OCI-LY1 (cell line): ENCODE measurements at regions not wholly inside any gene's neighbourhood (a gene's known extent, or its start where the extent isn't known, plus 50 kb on each side); places are given as distances from the start of the nearest gene placed in this dataset.

Source experiments
- H2AFZ ChIP-seq: fragments of 200-600 bp; sonication (generic), shearing (Covaris generic); 2 replicates; pipeline ENCODE4 v1.6.0; 2014; ENCODE audit warnings: antibody characterized with exemption, mild to moderate bottlenecking, low read length
- H3F3A ChIP-seq: fragments of 200-600 bp; sonication (generic), shearing (Covaris generic); 2 replicates; pipeline ENCODE4 v1.6.0; 2014; ENCODE audit warnings: mild to moderate bottlenecking, antibody characterized with exemption, low read length, moderate library complexity; ENCODE audit not compliant: insufficient read depth
- H3K27ac ChIP-seq: fragments of 200-600 bp; sonication (generic); 2 replicates; pipeline ENCODE4 v1.5.1; 2014; ENCODE audit warnings: low read length, mixed run types, mild to moderate bottlenecking, low read depth; ENCODE audit not compliant: poor library complexity, severe bottlenecking
- H3K27me3 ChIP-seq: fragments of 200-600 bp; sonication (generic); 2 replicates; pipeline ENCODE4 v1.6.0; 2014; ENCODE audit warnings: antibody characterized with exemption, mild to moderate bottlenecking, low read length, moderate library complexity; ENCODE audit not compliant: insufficient read depth
- H3K36me3 ChIP-seq: fragments of 200-600 bp; sonication (generic); 2 replicates; pipeline ENCODE4 v1.6.1; 2014; ENCODE audit warnings: mild to moderate bottlenecking, antibody characterized with exemption, low read length, moderate library complexity, mixed read lengths; ENCODE audit not compliant: insufficient read depth
- H3K4me1 ChIP-seq: fragments of 200-600 bp; sonication (generic); 2 replicates; pipeline ENCODE4 v1.5.1; 2014; ENCODE audit warnings: mild to moderate bottlenecking, low read length, moderate library complexity; ENCODE audit not compliant: insufficient read depth, severe bottlenecking
- H3K4me2 ChIP-seq: fragments of 200-600 bp; sonication (generic), shearing (Covaris generic); 2 replicates; pipeline ENCODE4 v1.6.1; 2014; ENCODE audit warnings: low read length
- H3K4me3 ChIP-seq: fragments of 200-600 bp; sonication (generic); 2 replicates; pipeline ENCODE4 v1.5.1; 2014; ENCODE audit warnings: low read length, low read depth, mild to moderate bottlenecking, mixed read lengths; ENCODE audit not compliant: poor library complexity, severe bottlenecking
- H3K79me2 ChIP-seq: fragments of 200-600 bp; shearing (Covaris generic); 2 replicates; pipeline ENCODE4 v1.6.1; 2016; ENCODE audit warnings: mixed run types, low read length, mixed read lengths; ENCODE audit not compliant: insufficient read depth
- H3K9ac ChIP-seq: fragments of 200-600 bp; sonication (generic), shearing (Covaris generic); 2 replicates; pipeline ENCODE4 v1.6.1; 2014; ENCODE audit warnings: mild to moderate bottlenecking, low read length, mixed read lengths
- H3K9me2 ChIP-seq: fragments of 200-600 bp; sonication (generic), shearing (Covaris generic); 2 replicates; pipeline ENCODE4 v1.6.1; 2014; ENCODE audit warnings: low read depth, mild to moderate bottlenecking, low read length, mixed read lengths
- H3K9me3 ChIP-seq: fragments of 200-600 bp; shearing (Covaris generic); 2 replicates; pipeline ENCODE4 v1.6.1; 2014; ENCODE audit warnings: low read length, mixed read lengths
- H4K20me1 ChIP-seq: fragments of 200-600 bp; sonication (generic), shearing (Covaris generic); 2 replicates; pipeline ENCODE4 v1.6.0; 2016; ENCODE audit warnings: mild to moderate bottlenecking, low read length; ENCODE audit not compliant: insufficient read depth
- CTCF ChIP-seq: fragments of 200-600 bp; sonication (generic), shearing (Covaris generic); IDR thresholded peaks from 2 replicates; pipeline ENCODE4 v1.5.1; 2017; ENCODE audit warnings: mild to moderate bottlenecking, antibody characterized with exemption, low read length, moderate library complexity, mixed read lengths
- EZH2 ChIP-seq: fragments of 200-600 bp; sonication (generic), shearing (Covaris generic); IDR thresholded peaks from 2 replicates; pipeline ENCODE4 v1.8.0; 2017; ENCODE audit warnings: borderline replicate concordance, mixed run types, mild to moderate bottlenecking, antibody characterized with exemption, low read length, moderate library complexity, mixed read lengths

- H3K4me2 ChIP-seq: no peak overlapping the region
- no peak overlapping the region for H3K4me3 ChIP-seq
- no peaks in the 10 kb centered on the region for H3K79me2 ChIP-seq
- H4K20me1 ChIP-seq: no peaks in the 10 kb centered on the region
- TF ChIP-seq CTCF (no peak), EZH2 (no peak)
- no peaks in the 10 kb centered on the region for H3K36me3 ChIP-seq
- H3K9ac ChIP-seq: no peak overlapping the region
- no peak overlapping the region for H3K27ac ChIP-seq
- H3K4me1 ChIP-seq: no peaks in the 10 kb centered on the region
- no peaks in the 10 kb centered on the region for H3K27me3 ChIP-seq
- 0 out of 2 replicates have a peak, but pooled peaks cover 3% of the 10 kb centered on the region for H3K9me3 ChIP-seq
- H3F3A ChIP-seq: no peaks in the 10 kb centered on the region
- no peaks in the 10 kb centered on the region for H3K9me2 ChIP-seq
- H2AFZ ChIP-seq: no peak overlapping the region
Observed at GRCh38 chr21:22743085-22743484, 1744.9 kb downstream of the NCAM2 start.

GRCh38 chr21:22754746-22755145 lies 1756.5 kb downstream of the NCAM2 start:
- H3K27ac ChIP-seq: no peak overlapping the region
- no peaks in the 10 kb centered on the region for H3K79me2 ChIP-seq
- no peaks in the 10 kb centered on the region for H3K4me1 ChIP-seq
- no peaks in the 10 kb centered on the region for H3K9me3 ChIP-seq
- no peaks in the 10 kb centered on the region for H3F3A ChIP-seq
- H3K9me2 ChIP-seq: no peaks in the 10 kb centered on the region
- no peak overlapping the region for H3K4me3 ChIP-seq
- no peaks in the 10 kb centered on the region for H4K20me1 ChIP-seq
- no peak overlapping the region for H3K4me2 ChIP-seq
- H3K9ac ChIP-seq: no peak overlapping the region
- H3K36me3 ChIP-seq: no peaks in the 10 kb centered on the region
- TF ChIP-seq EZH2 (no peak), CTCF (no peak)
- H2AFZ ChIP-seq: no peak overlapping the region
- H3K27me3 ChIP-seq: no peaks in the 10 kb centered on the region

- Histone ChIP-seq H3K9me2 (no peaks in the 10 kb centered on the region), H3K9ac (no peak overlapping the region), H3K4me2 (no peak overlapping the region), H3K4me3 (no peak overlapping the region), H3K36me3 (no peaks in the 10 kb centered on the region), H2AFZ (no peak overlapping the region), H3K4me1 (peaks cover 6% of the 10 kb centered on the region), H3K79me2 (no peaks in the 10 kb centered on the region), H3K27ac (no peak overlapping the region), H3K27me3 (no peaks in the 10 kb centered on the region), H3K9me3 (no peaks in the 10 kb centered on the region), H3F3A (no peaks in the 10 kb centered on the region), H4K20me1 (no peaks in the 10 kb centered on the region)
- no peak for TF ChIP-seq CTCF
Observed at GRCh38 chr21:22758478-22758877, 1760.3 kb downstream of the NCAM2 start.
